GM12872 (cell line): ENCODE measurements at regions not wholly inside any gene's neighbourhood (a gene's known extent, or its start where the extent isn't known, plus 50 kb on each side); places are given as distances from the start of the nearest gene placed in this dataset.

ENCODE experiments used
- CTCF ChIP-seq: IDR thresholded peaks from 3 replicates; pipeline ENCODE4 v1.5.1; 2011; ENCODE audit warnings: low read depth, mild to moderate bottlenecking, low read length, moderate library complexity; ENCODE audit not compliant: insufficient read depth

- TF ChIP-seq CTCF = no peak
Measured at GRCh38 chr2:67341336-67341735, 55.8 kb upstream of the ETAA1 start.

DNA sequence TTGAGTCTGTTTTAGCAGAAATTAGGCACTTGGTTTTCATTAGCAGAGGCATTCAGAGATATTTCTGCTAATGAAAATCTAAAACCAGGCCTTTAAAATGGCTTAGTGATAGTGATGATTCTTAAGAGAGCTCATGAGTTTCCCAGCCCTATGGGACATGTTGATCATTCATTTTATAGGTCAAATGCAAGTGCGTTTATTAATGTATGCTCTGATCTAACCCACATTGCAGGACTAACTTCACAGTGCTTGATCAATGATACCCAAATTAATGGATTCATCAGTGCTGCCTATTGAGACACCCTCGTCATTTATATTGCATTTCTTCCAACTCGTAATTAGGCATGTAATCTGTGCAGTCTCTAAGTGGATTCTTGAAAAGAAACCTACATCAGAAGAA, 54.7 kb upstream of the ETAA1 start:
- no peak for TF ChIP-seq CTCF

- TF ChIP-seq CTCF = no peak
Measured at GRCh38 chr2:67346718-67347407, 50.3 kb upstream of the ETAA1 start.
